ENCODE measurements at regions not wholly inside any gene's neighbourhood (a gene's known extent, or its start where the extent isn't known, plus 50 kb on each side); places are given as distances from the start of the nearest gene placed in this dataset.

DNA sequence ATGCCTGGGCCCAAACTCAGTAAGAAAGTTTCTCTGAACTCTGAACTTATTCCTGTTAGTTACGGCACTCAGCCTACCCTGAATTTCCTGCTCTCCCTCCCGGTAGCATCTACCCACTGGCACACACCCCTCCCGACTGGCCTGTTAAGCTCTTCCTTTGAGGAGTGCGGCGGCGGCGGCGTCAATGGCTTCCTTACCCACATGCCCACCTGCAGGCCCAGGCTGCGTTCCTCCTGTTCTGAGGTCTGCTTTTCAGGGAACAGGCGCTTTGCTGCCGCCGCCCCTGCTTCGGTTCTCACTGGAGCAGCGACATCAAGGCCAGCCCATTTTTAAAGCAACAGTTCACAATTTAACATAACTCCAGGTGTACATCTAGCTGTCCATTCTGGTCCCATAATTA, 432.4 kb downstream of the DCDC2C start:
- Mint-ChIP-seq H3K4me3 (ENCODE audit: low read depth) (no peak overlapping the region), H3K4me1 (ENCODE audit: low read depth) (no peaks in the 10 kb centered on the region), H3K9me3 (peaks cover 27% of the 10 kb centered on the region), H3K36me3 (ENCODE audit: low read depth) (no peaks in the 10 kb centered on the region), H3K27me3 (ENCODE audit: low read depth) (no peaks in the 10 kb centered on the region), H3K27ac (no peak overlapping the region)
- DNase-seq (ENCODE audit: low spot score): no peak
- intact Hi-C loops (cut with micrococcal nuclease): no loop called here

DNA sequence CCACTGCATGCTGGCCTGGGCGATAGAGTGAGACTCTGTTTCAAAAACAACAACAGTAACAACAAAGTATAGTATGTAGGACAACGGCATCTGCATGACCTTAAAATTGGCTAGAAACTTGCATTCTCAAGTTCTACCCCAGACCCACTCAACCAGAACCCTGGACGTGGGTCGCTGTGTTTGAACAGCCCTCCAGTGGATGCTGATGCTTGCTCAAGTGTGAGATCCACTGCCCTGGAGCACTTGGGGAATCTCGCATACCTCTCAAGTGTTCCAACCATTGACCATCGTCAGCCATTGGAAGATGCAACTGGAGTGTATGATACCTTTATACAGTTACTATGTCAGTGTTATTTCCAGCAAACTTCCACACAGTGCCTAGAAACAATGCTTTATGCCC, 435.9 kb downstream of the DCDC2C start:
- Mint-ChIP-seq H3K4me1 (ENCODE audit: low read depth) (no peaks in the 10 kb centered on the region), H3K36me3 (ENCODE audit: low read depth) (no peaks in the 10 kb centered on the region), H3K4me3 (ENCODE audit: low read depth) (no peak overlapping the region), H3K9me3 (peaks cover 19% of the 10 kb centered on the region), H3K27ac (no peak overlapping the region), H3K27me3 (ENCODE audit: low read depth) (no peaks in the 10 kb centered on the region)
- intact Hi-C loops (cut with micrococcal nuclease): no loop called here
- DNase-seq (ENCODE audit: low spot score): no peak

DNA sequence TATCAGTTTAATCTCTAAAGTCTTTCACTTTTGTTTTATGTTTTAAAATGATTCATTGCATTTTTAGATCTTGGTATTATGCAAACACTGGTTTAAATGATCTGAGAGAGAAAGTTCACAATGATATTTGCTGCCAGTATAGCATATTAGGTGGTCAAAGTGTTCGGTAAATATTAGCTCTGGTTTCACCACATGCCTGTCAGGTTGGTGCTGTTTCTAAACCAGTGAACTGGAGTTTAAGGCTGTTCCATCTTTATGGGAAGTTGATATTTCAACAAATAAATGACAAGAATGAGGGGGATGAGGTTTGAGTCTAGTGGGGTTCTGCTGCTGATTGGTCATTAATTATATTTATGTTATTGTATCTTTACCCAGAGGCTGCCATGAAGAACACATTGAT, 436.4 kb downstream of the DCDC2C start:
- intact Hi-C loops (cut with micrococcal nuclease): no loop called here
- Mint-ChIP-seq H3K27me3 (ENCODE audit: low read depth) (no peaks in the 10 kb centered on the region), H3K4me3 (ENCODE audit: low read depth) (no peak overlapping the region), H3K9me3 (peaks cover 24% of the 10 kb centered on the region), H3K27ac (no peak overlapping the region), H3K36me3 (ENCODE audit: low read depth) (no peaks in the 10 kb centered on the region), H3K4me1 (ENCODE audit: low read depth) (no peaks in the 10 kb centered on the region)
- no peak for DNase-seq (ENCODE audit: low spot score)

- H3K36me3 Mint-ChIP-seq (ENCODE audit: low read depth): no peaks in the 10 kb centered on the region
These were observed 437.1 kb downstream of the DCDC2C start for GRCh38 chr2:4140281-4140970.

GRCh38 chr2:4144731-4145130, 441.4 kb downstream of the DCDC2C start:
- Mint-ChIP-seq H3K36me3 (ENCODE audit: low read depth) (no peaks in the 10 kb centered on the region), H3K4me3 (ENCODE audit: low read depth) (no peak overlapping the region), H3K27ac (no peak overlapping the region), H3K27me3 (ENCODE audit: low read depth) (no peaks in the 10 kb centered on the region), H3K9me3 (peaks cover 34% of the 10 kb centered on the region), H3K4me1 (ENCODE audit: low read depth) (no peaks in the 10 kb centered on the region)
- intact Hi-C loops (cut with micrococcal nuclease): no loop called here
- DNase-seq (ENCODE audit: low spot score): no peak

More at GRCh38 chr2:4140281-4140970, 437.1 kb downstream of the DCDC2C start:
- H3K27me3 Mint-ChIP-seq (ENCODE audit: low read depth): no peaks in the 10 kb centered on the region
- intact Hi-C loops (cut with micrococcal nuclease): no loop called here
- no peak overlapping the region for H3K4me3 Mint-ChIP-seq (ENCODE audit: low read depth)
- peaks cover 24% of the 10 kb centered on the region for H3K9me3 Mint-ChIP-seq
- no peak for DNase-seq (ENCODE audit: low spot score)
- no peak overlapping the region for H3K27ac Mint-ChIP-seq
- no peaks in the 10 kb centered on the region for H3K4me1 Mint-ChIP-seq (ENCODE audit: low read depth)

DNA sequence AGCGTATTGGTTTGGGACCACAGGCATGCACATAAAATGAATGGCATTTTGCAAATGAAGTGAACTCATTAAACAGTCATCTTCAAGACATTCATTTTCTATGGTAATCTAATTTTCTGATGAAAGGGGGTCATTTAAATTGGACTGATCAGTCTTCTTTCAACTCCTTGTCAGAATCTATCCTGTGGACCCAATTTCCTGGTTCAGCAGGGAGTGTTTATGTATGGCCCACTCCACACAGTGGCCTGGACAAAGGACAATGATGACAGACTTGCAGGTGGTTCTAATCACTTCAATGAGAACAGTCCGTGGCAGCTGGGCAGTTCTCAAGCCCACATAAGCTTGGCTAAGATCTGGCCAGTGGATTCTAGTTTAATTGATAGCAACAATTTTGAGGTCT, 448.1 kb downstream of the DCDC2C start:
- no peaks in the 10 kb centered on the region for H3K27me3 Mint-ChIP-seq (ENCODE audit: low read depth)
- H3K4me1 Mint-ChIP-seq (ENCODE audit: low read depth): no peaks in the 10 kb centered on the region
- H3K27ac Mint-ChIP-seq: no peak overlapping the region
- intact Hi-C loops (cut with micrococcal nuclease): no loop called here
- no peaks in the 10 kb centered on the region for H3K36me3 Mint-ChIP-seq (ENCODE audit: low read depth)
- no peak for DNase-seq (ENCODE audit: low spot score)
- H3K9me3 Mint-ChIP-seq: peaks cover 30% of the 10 kb centered on the region
- H3K4me3 Mint-ChIP-seq (ENCODE audit: low read depth): no peak overlapping the region

- intact Hi-C loops (cut with micrococcal nuclease): no loop called here
- no peak overlapping the region for H3K27ac Mint-ChIP-seq
- H3K4me1 Mint-ChIP-seq (ENCODE audit: low read depth): no peaks in the 10 kb centered on the region
- no peaks in the 10 kb centered on the region for H3K27me3 Mint-ChIP-seq (ENCODE audit: low read depth)
- H3K4me3 Mint-ChIP-seq (ENCODE audit: low read depth): no peak overlapping the region
- no peaks in the 10 kb centered on the region for H3K36me3 Mint-ChIP-seq (ENCODE audit: low read depth)
- peaks cover 34% of the 10 kb centered on the region for H3K9me3 Mint-ChIP-seq
- no peak for DNase-seq (ENCODE audit: low spot score)
These were observed 448.7 kb downstream of the DCDC2C start for GRCh38 chr2:4152051-4152450.

DNA sequence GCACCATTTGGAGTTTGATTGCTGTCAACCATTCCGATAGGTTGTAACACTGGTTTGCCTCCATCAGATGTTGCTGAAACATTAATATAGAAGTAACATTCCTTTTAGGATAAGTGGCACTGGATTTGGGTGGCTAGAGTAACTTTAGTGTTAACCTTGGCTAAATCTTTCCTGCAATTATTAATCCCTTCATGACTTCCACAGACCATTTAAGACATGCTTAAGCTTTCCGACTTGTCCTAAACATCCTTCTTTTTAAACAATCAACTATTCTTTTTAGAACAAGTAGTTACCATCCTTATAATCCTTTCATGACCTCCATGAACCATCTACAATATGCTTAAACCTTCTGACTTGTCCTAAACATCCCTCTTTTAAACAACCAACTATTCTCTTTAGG, 465.5 kb downstream of the DCDC2C start:
- no peak for DNase-seq (ENCODE audit: low spot score)
- H3K9me3 Mint-ChIP-seq: peaks cover 42% of the 10 kb centered on the region
- no peak overlapping the region for H3K27ac Mint-ChIP-seq
- no peaks in the 10 kb centered on the region for H3K4me1 Mint-ChIP-seq (ENCODE audit: low read depth)
- H3K27me3 Mint-ChIP-seq (ENCODE audit: low read depth): no peaks in the 10 kb centered on the region
- intact Hi-C loops (cut with micrococcal nuclease): no loop called here
- no peaks in the 10 kb centered on the region for H3K36me3 Mint-ChIP-seq (ENCODE audit: low read depth)
- no peak overlapping the region for H3K4me3 Mint-ChIP-seq (ENCODE audit: low read depth)

- Mint-ChIP-seq H3K36me3 (ENCODE audit: low read depth) (no peaks in the 10 kb centered on the region), H3K4me1 (ENCODE audit: low read depth) (no peaks in the 10 kb centered on the region), H3K27ac (no peak overlapping the region), H3K4me3 (ENCODE audit: low read depth) (no peak overlapping the region), H3K27me3 (ENCODE audit: low read depth) (no peaks in the 10 kb centered on the region), H3K9me3 (peaks cover 30% of the 10 kb centered on the region)
- intact Hi-C loops (cut with micrococcal nuclease): no loop called here
- no peak for DNase-seq (ENCODE audit: low spot score)
These were observed 471.4 kb downstream of the DCDC2C start for GRCh38 chr2:4174796-4175195.

DNA sequence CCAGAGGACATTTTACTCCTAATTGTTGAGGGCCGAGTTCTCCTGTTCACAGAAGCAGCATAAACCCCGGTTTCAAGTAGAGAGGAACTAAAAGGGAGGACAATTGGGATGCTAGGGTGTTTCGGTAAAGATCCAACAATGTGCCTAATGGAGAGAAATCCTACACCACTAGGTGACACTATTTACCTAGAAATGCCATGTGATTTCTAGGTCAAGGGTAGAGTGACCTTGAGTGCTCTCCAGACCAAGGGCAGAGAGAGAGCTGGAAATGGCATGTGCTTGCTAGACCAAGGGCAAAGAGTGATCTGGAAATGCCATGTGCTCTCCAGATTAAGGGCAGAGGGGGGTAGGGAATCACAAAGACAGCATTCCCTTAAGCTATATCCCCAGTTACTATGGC, 472.0 kb downstream of the DCDC2C start:
- intact Hi-C loops (cut with micrococcal nuclease): no loop called here
- Mint-ChIP-seq H3K9me3 (peaks cover 29% of the 10 kb centered on the region), H3K27me3 (ENCODE audit: low read depth) (no peaks in the 10 kb centered on the region), H3K36me3 (ENCODE audit: low read depth) (no peaks in the 10 kb centered on the region), H3K4me1 (ENCODE audit: low read depth) (no peaks in the 10 kb centered on the region), H3K27ac (no peak overlapping the region), H3K4me3 (ENCODE audit: low read depth) (no peak overlapping the region)
- no peak for DNase-seq (ENCODE audit: low spot score)

DNA sequence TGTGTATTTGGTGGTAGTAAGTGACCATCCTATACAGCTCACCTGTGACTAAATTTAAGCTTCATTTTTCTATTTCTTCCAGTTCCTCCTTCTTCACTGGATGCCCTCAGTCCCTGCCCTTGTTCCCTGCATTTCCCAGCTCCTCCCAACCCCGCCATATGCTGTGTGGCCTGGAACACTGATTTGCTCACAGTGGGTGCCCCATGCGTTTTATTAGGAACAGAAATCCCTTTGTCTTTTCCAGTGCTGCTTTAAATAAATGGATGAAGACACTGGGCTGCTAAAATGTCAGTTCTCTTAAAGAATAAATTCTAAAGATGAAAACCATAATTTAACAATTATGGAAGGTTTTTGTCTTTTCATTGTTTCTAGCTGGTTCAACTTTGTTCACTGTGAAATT, 477.3 kb downstream of the DCDC2C start:
- Mint-ChIP-seq H3K9me3 (peaks cover 28% of the 10 kb centered on the region), H3K4me3 (ENCODE audit: low read depth) (no peak overlapping the region), H3K27ac (no peak overlapping the region), H3K4me1 (ENCODE audit: low read depth) (no peaks in the 10 kb centered on the region), H3K36me3 (ENCODE audit: low read depth) (no peaks in the 10 kb centered on the region), H3K27me3 (ENCODE audit: low read depth) (no peaks in the 10 kb centered on the region)
- DNase-seq (ENCODE audit: low spot score): no peak
- intact Hi-C loops (cut with micrococcal nuclease): no loop called here

DNA sequence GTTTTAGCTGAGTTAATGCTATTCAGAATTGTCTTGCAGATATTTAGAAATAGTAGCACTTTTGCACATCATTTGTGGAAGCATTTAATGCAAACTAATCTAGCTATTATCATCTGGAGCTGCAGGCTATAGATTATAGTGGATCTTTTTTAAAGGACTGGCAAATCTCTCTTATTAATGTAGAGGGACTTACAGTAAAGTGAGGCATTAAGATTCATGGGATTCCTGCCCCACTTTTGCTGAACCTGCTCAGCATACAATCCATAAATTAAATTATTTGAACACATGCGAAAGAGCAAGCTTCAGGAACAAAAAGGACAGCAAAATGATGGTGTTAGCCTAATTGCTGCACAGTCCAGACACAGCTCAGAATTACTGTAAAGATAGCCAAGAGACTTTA, 477.7 kb downstream of the DCDC2C start:
- intact Hi-C loops (cut with micrococcal nuclease): no loop called here

GRCh38 chr2:4188561-4188960, 485.2 kb downstream of the DCDC2C start:
- intact Hi-C loops (cut with micrococcal nuclease): no loop called here
- Mint-ChIP-seq H3K36me3 (ENCODE audit: low read depth) (no peaks in the 10 kb centered on the region), H3K27ac (no peak overlapping the region), H3K4me1 (ENCODE audit: low read depth) (no peaks in the 10 kb centered on the region), H3K4me3 (ENCODE audit: low read depth) (no peak overlapping the region), H3K9me3 (peaks cover 25% of the 10 kb centered on the region), H3K27me3 (ENCODE audit: low read depth) (no peaks in the 10 kb centered on the region)
- DNase-seq (ENCODE audit: low spot score): no peak

More for the DNA sequence above, 477.7 kb downstream of the DCDC2C start:
- no peak for DNase-seq (ENCODE audit: low spot score)
- H3K4me1 Mint-ChIP-seq (ENCODE audit: low read depth): no peaks in the 10 kb centered on the region
- H3K27ac Mint-ChIP-seq: no peak overlapping the region
- H3K36me3 Mint-ChIP-seq (ENCODE audit: low read depth): no peaks in the 10 kb centered on the region
- peaks cover 24% of the 10 kb centered on the region for H3K9me3 Mint-ChIP-seq
- H3K27me3 Mint-ChIP-seq (ENCODE audit: low read depth): no peaks in the 10 kb centered on the region
- H3K4me3 Mint-ChIP-seq (ENCODE audit: low read depth): no peak overlapping the region

DNA sequence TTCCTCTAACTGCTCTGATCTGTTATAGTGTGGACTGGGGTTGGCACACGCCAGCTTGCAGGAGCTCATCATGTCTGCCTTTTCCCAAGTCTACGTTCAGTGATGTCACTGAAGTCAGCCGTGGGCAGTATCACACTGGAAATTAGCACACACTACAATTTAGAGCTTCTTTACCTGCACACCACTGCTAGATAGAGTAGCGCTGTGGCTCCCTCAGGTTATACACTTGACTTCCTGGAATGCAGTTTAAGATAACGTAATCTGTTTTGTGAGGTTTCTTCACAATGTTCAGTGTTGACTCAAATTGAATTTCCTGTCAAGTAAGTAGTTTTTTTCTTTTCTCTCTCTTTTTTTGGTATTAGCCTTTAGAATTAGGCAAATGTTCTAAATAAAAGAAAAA, 487.2 kb downstream of the DCDC2C start:
- Mint-ChIP-seq H3K36me3 (ENCODE audit: low read depth) (no peaks in the 10 kb centered on the region), H3K4me3 (ENCODE audit: low read depth) (no peak overlapping the region), H3K9me3 (peaks cover 31% of the 10 kb centered on the region), H3K27ac (no peak overlapping the region), H3K27me3 (ENCODE audit: low read depth) (no peaks in the 10 kb centered on the region), H3K4me1 (ENCODE audit: low read depth) (no peaks in the 10 kb centered on the region)
- no peak for DNase-seq (ENCODE audit: low spot score)
- intact Hi-C loops (cut with micrococcal nuclease): no loop called here

Data from activated T-helper 2 cell treated with anti-CD3 and anti-CD28 coated beads, Interferon-gamma antibody, Interleukin-2, Interleukin-4, amounts not matched to agents 10 μg/mL and 5 μg/mL and 100 μg/mL, durations not matched to agents 14 hours and 24 hours and 36 hours (primary cell).